ENCODE measurements at regions not wholly inside any gene's neighbourhood (a gene's known extent, or its start where the extent isn't known, plus 50 kb on each side); places are given as distances from the start of the nearest gene placed in this dataset.
"Not testable (repeated sequence)": the region's sequence is repeated elsewhere in the genome, so short reads cannot be mapped to it uniquely, and the experiment has no call there.

DNA sequence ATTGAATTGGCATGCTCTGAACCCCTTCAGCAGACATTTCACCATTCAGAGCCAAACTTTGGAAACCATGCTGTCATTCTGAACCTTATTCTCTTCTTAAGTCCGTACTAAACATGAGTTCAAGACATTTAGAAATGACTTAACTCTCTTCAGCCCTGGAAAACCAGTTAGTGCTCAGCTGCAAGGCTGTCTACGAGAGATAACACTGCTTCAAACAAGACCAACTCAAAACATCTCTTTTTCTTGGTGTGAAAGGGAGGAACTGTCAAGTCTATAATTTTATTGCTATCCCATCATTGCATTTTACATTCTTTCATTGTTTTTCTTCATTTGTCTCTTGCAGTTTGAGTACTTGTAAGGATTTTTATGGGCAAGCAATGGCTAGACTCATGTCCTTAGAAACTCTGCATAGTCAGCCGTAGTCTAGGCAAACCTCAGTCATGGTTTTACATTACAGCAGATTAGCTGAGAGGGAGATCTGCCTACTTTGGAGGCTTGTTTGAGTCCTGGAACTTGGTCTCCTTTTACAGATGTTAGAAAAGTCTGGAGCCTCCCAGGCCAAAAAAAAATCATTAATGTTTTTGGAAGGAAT is 120.6 kb upstream of the JADE1 start:
- peak; percentile 38 for DNase-seq (ENCODE audit: low spot score)

DNA sequence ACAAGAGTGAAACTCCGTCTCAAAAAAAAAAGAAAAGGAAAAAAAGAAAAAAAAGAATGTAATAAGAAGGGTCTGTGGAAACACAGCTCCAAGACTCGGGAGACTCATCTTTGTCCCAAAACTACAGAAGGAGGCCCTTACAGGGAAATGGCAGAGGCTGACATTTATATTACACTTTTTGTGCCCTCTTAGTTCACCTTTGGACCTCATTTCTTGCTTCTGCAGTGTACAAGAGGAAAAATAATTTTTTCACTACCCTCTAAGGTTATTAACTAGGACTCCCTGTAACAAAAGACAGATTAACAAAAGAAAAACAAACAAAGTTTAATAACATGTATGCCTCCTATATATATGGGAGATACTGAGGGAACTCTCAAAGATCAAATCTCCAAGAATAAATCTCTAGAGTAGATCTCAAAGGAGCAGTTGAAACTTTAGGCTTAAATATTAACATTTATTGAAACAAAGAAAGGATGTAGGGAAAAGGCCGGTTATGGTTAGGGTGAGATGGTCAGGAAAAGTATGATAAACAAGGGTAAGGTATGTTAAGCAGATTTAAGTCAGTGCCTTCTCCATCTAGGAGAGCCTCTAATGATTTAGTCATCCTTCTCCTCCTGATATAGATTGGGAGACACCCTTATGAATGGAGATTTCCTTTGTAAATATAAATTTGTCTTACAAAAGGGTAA is 121.3 kb upstream of the JADE1 start:
- no peak for DNase-seq (ENCODE audit: low spot score)

DNA sequence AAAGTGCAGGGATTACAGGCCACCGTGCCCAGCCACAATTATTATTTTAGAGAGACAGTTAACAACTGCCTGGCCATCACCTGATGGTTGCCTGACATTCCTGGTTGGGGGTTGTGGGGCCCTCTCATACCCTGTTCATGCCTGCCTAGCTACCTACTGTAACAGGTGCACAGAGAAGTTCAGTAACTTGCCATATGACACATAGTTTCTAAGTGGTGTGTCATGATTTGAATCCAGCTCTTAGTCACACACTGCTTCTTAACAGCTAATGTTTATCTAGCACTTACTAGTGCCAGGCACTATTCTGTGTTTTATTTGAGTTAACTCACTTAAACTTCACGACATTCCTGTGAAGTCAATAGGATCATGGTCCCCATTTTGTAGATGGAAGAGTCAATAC is 122.7 kb upstream of the JADE1 start:
- no peak for DNase-seq (ENCODE audit: low spot score)

DNA sequence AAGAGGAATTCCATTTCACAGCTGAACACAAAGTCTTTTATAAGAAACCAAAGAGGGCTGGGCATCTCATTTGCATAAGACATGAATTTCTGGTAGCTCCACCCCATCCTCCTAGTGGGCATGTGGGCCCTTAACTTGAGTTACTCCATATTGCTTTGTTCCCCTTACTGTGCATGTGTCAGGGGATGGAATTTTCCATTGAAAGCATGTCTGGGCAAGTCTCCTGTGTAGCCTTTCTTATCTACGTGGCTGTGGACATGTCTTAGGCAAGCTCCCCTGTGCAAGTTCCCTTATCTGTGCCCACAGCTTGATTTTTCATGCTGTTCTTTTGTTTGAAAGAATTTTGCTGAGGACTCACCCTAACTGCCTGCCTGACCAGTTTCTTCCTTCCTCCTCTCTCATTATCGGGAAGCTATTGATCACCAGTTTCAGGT is 123.5 kb upstream of the JADE1 start:
- peak; percentile 28 for DNase-seq (ENCODE audit: low spot score)

DNA sequence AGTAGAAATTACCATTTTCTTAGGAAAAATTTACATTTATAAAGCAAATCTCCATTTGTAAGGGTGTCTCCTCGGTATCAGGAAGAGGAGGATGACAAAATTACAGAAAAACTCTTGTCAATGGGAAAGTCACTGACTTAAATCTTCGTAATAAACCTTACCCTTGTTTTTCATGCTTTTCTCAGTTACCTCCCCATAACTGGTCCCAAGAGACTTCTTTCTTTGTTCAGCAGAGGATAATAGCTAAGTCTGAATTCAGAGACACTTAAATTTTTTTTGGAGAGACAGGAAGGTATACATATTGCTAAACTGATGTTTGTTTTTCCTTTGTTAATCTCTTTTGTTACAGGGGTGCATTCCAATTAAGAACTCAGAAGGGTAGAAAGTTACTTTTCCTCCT is 125.5 kb upstream of the JADE1 start:
- DNase-seq (ENCODE audit: low spot score) = no peak

DNA sequence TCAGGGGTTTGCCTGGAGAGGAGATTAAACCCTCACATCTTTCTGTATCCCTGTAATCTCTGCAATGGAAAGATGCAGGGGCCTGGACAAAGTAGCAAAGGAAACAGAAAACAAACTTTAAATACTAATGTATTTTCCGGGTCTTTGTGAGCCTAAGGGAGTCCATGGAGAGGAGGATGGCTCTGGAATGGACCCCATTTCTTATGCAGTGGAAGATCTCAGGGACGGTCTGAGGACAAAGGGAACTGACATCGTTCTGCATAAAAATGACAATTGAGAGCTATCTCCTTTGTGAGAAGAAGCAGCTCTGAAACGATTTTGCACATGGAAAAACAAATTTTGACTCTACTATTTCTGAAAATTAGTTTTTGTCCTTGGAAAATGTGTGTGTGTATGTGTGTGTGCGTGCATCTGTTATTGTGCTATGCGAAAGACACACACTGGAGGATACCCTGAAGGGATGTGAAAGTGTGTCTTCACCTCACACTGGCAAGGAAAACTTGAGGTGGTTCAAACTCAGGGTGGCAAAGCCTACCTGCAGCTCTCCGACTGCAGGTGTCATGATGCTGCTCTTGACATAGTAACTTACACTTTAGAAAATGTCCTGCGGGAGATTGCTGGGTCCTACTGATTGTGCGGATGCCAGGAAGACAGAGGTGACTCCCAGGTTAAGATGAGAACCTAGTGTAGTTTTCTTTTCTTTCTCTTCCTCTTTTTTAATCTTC is 126.4 kb upstream of the JADE1 start:
- no peak for DNase-seq (ENCODE audit: low spot score)

DNA sequence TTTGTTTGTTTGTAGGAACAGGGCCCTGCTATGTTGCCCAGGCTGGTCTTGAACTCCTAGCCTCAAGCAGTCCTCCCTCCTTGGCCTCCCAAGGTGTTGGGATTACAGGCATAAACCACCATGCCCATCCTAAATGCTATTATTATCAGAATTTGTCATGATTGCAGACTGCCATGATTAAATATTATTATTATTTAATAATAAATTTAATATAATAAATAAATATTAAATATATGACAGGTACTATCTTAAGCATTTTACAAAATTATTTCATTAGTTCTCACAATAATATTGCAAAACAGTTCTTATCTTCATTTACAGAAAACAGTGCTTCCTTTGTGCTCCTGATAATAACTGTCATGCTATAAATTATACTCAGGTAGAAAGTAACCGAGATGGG is 133.4 kb upstream of the JADE1 start:
- DNase-seq (ENCODE audit: low spot score) = no peak

DNA sequence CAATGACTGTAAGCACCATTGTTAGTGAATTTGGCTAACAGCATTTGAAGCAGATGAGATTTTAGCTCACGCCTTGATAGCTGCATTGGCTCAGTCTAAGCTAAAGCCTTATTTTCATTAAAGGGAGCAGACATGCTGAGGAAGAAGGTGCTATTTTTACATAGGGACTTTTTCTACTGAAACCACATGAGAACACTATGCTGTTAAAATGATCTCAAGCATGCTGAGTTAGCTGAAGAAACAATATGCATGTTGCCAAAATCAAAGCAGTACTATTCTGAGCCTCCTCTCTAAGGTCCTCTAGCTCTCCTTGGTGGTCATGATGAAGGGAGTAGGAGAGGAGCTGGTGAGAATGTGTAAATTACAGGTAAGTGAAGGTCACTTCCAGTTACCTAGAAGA is 134.4 kb upstream of the JADE1 start:
- no peak for DNase-seq (ENCODE audit: low spot score)

DNA sequence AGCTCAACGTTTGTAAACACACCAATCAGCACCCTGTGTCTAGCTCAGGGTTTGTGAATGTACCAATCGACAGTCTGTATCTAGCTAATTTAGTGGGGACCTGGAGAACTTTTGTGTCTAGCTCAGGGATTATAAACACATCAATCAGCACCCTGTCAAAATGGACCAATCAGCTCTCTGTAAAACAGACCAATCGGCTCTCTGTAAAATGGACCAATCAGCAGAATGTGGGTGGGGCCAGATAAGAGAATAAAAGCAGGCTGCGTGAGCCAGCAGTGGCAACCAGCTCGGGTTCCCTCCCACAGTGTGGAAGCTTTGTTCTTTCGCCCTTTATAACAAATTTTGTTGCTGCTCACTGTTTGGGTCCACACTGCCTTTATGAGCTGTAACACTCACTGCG is 136.3 kb upstream of the JADE1 start:
- DNase-seq (ENCODE audit: low spot score) = not testable (repeated sequence)

DNA sequence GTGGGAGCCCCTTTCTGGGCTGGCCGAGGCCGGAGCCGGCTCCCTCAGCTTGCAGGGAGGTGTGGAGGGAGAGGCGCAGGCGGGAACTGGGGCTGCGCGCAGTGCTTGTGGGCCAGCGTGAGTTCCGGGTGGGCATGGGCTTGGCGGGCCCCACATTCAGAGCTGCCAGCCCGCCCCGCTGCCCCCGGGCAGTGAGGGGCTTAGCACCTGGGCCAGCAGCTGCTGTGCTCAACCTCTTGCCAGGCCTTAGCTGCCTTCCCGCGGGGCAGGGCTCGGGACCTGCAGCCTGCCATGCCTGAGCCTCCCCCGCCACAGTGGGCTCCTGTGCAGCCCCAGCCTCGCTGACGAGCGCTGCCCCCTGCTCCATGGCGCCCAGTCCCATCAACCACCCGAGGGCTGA is 136.9 kb upstream of the JADE1 start:
- not testable (repeated sequence) for DNase-seq (ENCODE audit: low spot score)

DNA sequence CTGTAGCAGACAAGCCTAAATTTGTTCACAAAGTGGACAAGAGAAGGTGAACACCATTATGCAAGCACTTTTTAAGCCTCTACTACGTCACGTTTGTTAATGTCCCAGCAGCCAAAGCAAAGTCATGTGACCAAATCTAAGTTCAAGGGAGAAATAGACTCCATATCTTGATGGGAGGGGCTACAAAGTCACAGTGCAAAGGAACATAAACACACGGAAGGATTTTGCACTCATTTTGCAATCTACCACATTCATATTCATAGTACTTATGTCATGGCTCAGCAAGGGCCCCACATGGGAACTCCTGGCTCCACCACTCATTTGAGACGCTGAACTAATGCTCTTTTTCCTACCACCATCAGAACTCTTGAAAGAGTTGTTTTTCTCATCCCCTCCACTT is 139.0 kb upstream of the JADE1 start:
- DNase-seq (ENCODE audit: low spot score) = no peak

DNA sequence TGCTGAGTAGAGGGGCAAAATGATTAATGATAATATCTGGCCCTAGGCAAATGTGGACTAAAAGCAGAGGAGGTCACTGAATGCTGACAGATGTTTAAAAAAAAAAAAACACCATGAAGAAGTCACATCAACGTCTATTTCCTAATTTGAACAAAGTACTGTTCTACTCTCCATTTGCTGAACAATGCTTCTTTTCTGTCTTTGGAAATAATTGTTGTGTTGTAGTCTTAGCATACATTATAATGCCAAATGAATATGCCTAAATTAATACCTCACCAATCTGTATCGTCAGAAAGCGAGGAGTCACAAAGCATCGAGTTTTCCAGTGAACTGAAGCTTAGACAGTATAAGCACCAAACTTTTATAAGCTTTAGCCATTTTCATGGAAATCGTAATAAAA is 140.9 kb upstream of the JADE1 start:
- DNase-seq (ENCODE audit: low spot score) = no peak

DNA sequence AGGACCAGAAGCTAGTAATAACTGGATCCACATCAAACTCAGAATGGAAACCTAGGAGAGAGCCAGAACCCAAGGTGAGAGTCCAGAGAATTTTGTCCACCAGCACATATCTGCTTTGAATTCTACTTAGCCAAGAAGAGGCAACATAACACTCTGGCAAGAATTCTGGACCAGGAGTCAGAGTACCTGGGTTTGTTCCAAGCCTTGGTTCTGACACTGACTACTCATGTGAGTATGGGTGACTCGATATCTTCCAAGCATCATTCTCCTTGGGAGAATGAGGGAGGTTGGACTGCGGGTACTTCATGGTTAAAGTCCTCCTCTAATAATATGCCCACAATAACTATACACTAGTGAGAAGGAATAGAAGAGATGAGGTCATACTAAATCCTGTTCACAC is 144.0 kb upstream of the JADE1 start:
- DNase-seq (ENCODE audit: low spot score) = no peak

DNA sequence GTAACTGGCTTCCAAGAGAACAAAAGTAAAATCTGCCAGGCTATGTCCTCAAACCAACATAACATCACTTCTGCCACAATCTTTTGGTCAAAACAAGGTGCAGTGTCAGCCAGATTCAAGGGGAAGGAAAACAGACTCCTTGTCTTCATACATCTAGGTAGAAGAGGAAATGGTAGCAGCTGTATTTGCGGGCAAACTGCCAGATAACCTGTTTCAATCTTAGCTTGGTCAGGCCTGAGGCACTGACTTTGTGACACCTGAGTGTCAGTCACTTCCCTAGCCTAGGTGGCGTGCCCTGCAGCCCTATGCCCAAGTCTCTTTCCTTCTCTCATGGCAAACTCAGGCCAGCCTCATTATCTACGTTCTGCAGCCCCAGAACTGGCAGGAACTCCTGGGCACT is 146.2 kb upstream of the JADE1 start:
- DNase-seq (ENCODE audit: low spot score) = no peak

DNA sequence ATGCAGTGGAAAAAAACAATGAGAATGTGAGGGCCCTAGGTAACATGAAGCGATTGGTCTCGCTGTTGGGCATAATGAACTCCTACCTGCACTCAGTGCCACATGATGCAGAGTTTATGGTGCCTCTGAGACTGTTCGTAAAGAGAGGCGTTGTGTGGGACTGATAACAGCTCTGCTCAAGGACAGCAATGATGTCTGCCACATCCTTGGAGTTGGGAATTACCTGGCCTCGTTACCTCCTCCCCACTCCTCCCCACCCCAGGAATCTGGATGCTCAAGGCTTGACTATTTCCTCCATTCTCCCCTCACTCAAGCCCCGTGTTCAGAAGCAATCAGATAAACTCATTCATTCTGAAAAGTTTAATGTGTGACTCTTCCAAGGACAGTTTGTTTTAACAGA is 148.0 kb upstream of the JADE1 start:
- no peak for DNase-seq (ENCODE audit: low spot score)

DNA sequence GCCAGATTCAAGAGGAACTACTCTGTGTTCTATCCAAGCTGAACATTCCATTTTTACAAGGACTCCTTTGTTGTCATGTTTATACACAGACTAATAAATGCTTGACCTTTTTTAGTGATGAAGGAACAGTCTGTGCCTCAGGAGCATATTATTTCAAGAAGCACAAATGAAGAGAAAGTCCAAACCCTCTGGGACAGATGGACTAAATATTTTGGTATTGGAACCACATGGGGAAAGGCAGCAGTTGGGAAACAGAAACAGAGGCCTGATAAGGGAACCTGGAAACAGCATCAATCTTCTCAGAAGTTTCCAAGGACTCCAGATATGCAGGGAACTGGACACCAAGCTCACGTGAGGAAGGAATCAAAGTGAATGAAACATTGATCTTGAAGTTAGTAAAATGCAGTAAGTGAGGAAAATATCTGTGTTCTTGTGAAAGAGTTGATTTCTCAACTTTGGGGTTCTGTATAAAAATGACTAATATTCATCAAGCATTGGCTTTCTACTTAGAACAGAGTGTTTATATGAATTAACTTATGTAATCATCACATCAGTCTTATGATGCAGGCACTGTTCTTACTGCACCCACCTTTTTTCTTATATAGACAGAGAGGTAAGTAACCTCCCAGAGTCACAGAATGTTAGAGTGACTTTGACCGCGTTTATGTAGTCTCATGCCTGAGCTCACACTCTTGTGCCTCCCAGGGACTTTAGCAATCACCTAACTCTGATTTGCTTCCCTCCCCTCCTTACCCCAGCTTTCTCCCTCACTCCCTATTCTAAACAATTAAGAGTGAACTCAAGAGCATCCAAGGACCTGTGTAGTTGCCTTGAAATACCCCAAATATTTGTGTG is 148.9 kb upstream of the JADE1 start:
- DNase-seq (ENCODE audit: low spot score) = no peak

DNA sequence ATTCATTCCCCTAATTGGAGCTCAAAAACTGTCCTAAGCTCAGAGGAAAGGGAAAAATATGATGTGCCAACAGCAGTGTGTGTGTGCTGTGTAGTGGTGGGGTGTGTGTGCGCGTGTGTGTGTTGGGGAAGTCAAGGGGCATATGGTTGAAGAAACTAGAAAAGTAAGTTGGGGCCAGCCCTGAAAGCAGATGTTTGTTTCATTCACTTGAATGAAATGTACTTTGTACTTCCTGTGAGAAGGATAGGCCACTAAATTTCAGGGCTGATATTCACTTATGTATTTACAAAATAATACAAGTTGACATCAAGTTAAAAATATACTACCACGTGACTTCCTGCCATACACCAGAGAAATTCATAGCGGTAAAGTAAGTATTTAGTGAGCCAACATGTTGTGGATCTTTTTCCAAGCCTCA is 151.3 kb upstream of the JADE1 start:
- no peak for DNase-seq (ENCODE audit: low spot score)

DNA sequence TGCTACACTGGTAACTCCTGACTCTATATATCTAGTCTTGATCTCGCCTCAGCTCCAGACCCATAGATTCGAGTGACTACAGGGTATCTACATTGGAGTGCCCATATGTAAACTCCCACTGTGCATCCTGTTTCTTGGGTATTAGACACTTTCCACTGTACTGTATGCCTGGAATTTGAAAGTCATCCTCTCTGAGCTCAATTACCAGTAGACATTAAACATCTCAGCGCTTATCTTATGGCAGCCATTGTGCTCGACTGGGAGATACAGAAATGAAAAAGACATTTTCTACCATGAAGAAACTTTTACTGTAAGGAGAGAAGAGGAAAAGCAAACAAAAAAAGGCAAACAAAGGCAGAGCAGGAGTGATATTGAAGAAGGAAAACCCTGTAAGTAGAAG is 151.9 kb upstream of the JADE1 start:
- DNase-seq (ENCODE audit: low spot score) = no peak

DNA sequence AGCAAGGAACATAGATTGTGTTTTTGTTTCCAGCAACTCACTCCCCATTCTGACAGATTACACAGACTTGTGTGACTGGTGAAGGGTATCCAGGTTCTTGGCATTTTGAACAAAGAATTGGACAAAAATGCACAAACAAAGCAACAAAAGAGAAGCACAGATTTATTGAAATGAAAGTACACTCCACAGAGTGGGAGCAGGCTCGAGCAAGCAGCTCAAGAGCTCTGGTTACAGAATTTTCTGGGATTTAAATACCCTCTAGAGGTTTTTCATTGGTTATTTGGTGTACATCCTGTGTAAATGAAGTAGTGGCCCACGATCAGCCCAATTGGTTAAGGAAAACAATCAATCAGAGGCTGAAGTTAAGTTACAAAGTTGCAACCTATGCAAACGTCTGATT is 155.0 kb upstream of the JADE1 start:
- no peak for DNase-seq (ENCODE audit: low spot score)

DNA sequence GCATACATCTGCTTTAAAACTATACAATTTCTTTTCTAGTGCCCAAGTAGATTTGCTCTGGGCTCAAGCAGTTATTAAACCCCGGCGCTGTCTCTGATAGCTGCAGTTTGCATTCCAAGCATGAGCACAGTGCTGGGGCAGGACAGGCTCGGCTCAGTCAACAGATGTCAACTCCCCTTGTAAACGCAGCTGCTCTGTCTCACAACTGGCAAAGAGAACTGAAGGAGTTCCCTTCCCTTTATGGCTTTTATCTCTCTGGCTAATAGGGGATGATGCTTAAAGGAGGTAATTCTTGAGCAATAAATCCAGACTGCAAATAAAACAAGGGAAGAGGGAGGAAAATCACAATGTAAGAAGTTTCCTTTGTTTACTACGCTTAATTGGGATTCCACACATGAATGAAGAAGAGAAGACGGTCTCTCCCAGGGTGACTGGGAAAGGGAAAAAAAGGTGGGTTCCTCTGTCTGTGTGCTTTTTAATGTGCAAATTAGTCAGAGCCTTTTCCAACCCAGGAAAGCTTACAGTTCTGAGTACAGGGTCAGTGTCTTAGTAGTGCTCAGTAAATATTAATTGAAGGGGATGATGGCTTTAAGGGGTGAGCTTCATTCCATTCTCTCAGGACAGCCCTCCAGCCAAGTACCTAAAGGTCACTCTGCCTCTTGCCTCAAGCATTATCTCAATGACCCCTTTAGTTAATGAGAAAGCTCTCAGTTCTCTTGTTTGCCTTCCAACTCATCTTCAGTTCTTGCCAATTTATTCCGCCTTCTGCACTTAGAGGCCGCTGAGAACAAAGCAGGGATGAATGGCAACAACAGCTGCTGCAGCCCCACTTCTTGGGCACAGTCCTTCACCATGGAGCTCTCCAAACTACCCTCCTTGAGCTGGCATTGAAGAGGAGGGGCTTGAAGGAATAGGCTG is 155.7 kb upstream of the JADE1 start:
- no peak for DNase-seq (ENCODE audit: low spot score)

DNA sequence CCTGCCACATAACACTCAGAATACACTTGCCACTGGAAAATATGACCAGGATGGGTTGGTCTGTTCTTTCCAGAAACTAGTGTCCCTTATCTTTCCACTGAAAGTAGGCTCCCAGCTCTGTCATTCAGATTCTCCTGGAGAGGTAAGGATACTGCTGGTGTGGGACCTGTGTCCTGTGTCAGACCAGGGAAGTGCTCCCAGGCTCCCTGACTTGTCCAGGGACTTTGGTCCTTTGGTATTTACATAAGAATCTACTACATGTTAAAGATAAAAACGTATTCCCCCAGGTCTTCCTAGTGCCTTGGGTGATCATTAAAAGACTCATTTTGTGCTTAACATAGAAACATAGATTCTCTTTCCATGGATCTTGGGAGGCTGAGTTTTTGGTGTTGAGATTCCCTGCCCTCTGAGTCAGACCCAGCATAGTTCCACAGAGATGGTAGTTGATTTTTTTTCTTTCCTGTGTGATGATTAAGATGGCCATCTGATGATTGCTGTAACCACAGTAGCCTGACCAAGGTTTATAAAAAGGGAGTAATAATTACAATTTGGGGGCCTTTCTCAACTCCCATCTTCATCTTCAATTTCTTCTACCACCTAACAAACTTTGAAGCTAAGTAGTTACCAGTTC is 159.8 kb upstream of the JADE1 start:
- no peak for DNase-seq (ENCODE audit: low spot score)
